ENCODE measurements at regions not wholly inside any gene's neighbourhood (a gene's known extent, or its start where the extent isn't known, plus 50 kb on each side); places are given as distances from the start of the nearest gene placed in this dataset.

GRCh38 chr2:81093031-81093430, 788.5 kb upstream of the LRRTM1 start:
- H3K27ac ChIP-seq (ENCODE audit: low read length) = no peak overlapping the region

GRCh38 chr2:81087646-81088045, 783.1 kb upstream of the LRRTM1 start:
- H3K4me1 ChIP-seq (ENCODE audit: control insufficient read depth, insufficient read depth, low read length) = no peaks in the 10 kb centered on the region
- no peaks in the 10 kb centered on the region for H3K9me3 ChIP-seq (ENCODE audit: control insufficient read depth in 2 of 2, low read length in 2 of 2)
- no peak overlapping the region for H3K9ac ChIP-seq (ENCODE audit: low read length in 2 of 2)
- no peak overlapping the region for H3K27ac ChIP-seq (ENCODE audit: low read length)
- no peaks in the 10 kb centered on the region for H3K36me3 ChIP-seq (ENCODE audit: control insufficient read depth in 2 of 2, insufficient read depth in 2 of 2, low read length in 2 of 2)
- no peak overlapping the region for H3K4me3 ChIP-seq (ENCODE audit: low read length in 2 of 2)
- no peaks in the 10 kb centered on the region for H3K27me3 ChIP-seq (ENCODE audit: control insufficient read depth in 1 of 2, insufficient read depth in 2 of 2, low read length in 2 of 2)

More at GRCh38 chr2:81093031-81093430, 788.5 kb upstream of the LRRTM1 start:
- no peaks in the 10 kb centered on the region for H3K9me3 ChIP-seq (ENCODE audit: control insufficient read depth in 2 of 2, low read length in 2 of 2)
- no peaks in the 10 kb centered on the region for H3K36me3 ChIP-seq (ENCODE audit: control insufficient read depth in 2 of 2, insufficient read depth in 2 of 2, low read length in 2 of 2)
- no peak overlapping the region for H3K4me3 ChIP-seq (ENCODE audit: low read length in 2 of 2)
- no peaks in the 10 kb centered on the region for H3K4me1 ChIP-seq (ENCODE audit: control insufficient read depth, insufficient read depth, low read length)
- no peak overlapping the region for H3K9ac ChIP-seq (ENCODE audit: low read length in 2 of 2)
- H3K27me3 ChIP-seq (ENCODE audit: control insufficient read depth in 1 of 2, insufficient read depth in 2 of 2, low read length in 2 of 2) = no peaks in the 10 kb centered on the region

GRCh38 chr2:81084101-81084500, 779.5 kb upstream of the LRRTM1 start:
- H3K27ac ChIP-seq (ENCODE audit: low read length) = no peak overlapping the region
- H3K9ac ChIP-seq (ENCODE audit: low read length in 2 of 2) = no peak overlapping the region
- H3K36me3 ChIP-seq (ENCODE audit: control insufficient read depth in 2 of 2, insufficient read depth in 2 of 2, low read length in 2 of 2) = no peaks in the 10 kb centered on the region

GRCh38 chr2:81078631-81079030, 774.1 kb upstream of the LRRTM1 start:
- no peaks in the 10 kb centered on the region for H3K36me3 ChIP-seq (ENCODE audit: control insufficient read depth in 2 of 2, insufficient read depth in 2 of 2, low read length in 2 of 2)

More at GRCh38 chr2:81084101-81084500, 779.5 kb upstream of the LRRTM1 start:
- Histone ChIP-seq H3K4me3 (ENCODE audit: low read length in 2 of 2) (no peak overlapping the region), H3K4me1 (ENCODE audit: control insufficient read depth, insufficient read depth, low read length) (no peaks in the 10 kb centered on the region), H3K27me3 (ENCODE audit: control insufficient read depth in 1 of 2, insufficient read depth in 2 of 2, low read length in 2 of 2) (no peaks in the 10 kb centered on the region), H3K9me3 (ENCODE audit: control insufficient read depth in 2 of 2, low read length in 2 of 2) (no peaks in the 10 kb centered on the region)

GRCh38 chr2:81078102-81078501, 773.5 kb upstream of the LRRTM1 start:
- Histone ChIP-seq H3K9ac (ENCODE audit: low read length in 2 of 2) (no peak overlapping the region), H3K9me3 (ENCODE audit: control insufficient read depth in 2 of 2, low read length in 2 of 2) (no peaks in the 10 kb centered on the region), H3K27me3 (ENCODE audit: control insufficient read depth in 1 of 2, insufficient read depth in 2 of 2, low read length in 2 of 2) (no peaks in the 10 kb centered on the region), H3K36me3 (ENCODE audit: control insufficient read depth in 2 of 2, insufficient read depth in 2 of 2, low read length in 2 of 2) (no peaks in the 10 kb centered on the region), H3K4me1 (ENCODE audit: control insufficient read depth, insufficient read depth, low read length) (no peaks in the 10 kb centered on the region), H3K4me3 (ENCODE audit: low read length in 2 of 2) (no peak overlapping the region), H3K27ac (ENCODE audit: low read length) (no peak overlapping the region)

More at GRCh38 chr2:81078631-81079030, 774.1 kb upstream of the LRRTM1 start:
- Histone ChIP-seq H3K9ac (ENCODE audit: low read length in 2 of 2) (no peak overlapping the region), H3K9me3 (ENCODE audit: control insufficient read depth in 2 of 2, low read length in 2 of 2) (no peaks in the 10 kb centered on the region), H3K4me1 (ENCODE audit: control insufficient read depth, insufficient read depth, low read length) (no peaks in the 10 kb centered on the region), H3K27ac (ENCODE audit: low read length) (no peak overlapping the region), H3K27me3 (ENCODE audit: control insufficient read depth in 1 of 2, insufficient read depth in 2 of 2, low read length in 2 of 2) (no peaks in the 10 kb centered on the region), H3K4me3 (ENCODE audit: low read length in 2 of 2) (no peak overlapping the region)

GRCh38 chr2:81077396-81077795, 772.8 kb upstream of the LRRTM1 start:
- no peaks in the 10 kb centered on the region for H3K9me3 ChIP-seq (ENCODE audit: control insufficient read depth in 2 of 2, low read length in 2 of 2)
- no peak overlapping the region for H3K27ac ChIP-seq (ENCODE audit: low read length)
- H3K36me3 ChIP-seq (ENCODE audit: control insufficient read depth in 2 of 2, insufficient read depth in 2 of 2, low read length in 2 of 2) = no peaks in the 10 kb centered on the region
- H3K4me1 ChIP-seq (ENCODE audit: control insufficient read depth, insufficient read depth, low read length) = no peaks in the 10 kb centered on the region
- no peak overlapping the region for H3K4me3 ChIP-seq (ENCODE audit: low read length in 2 of 2)
- H3K27me3 ChIP-seq (ENCODE audit: control insufficient read depth in 1 of 2, insufficient read depth in 2 of 2, low read length in 2 of 2) = no peaks in the 10 kb centered on the region
- H3K9ac ChIP-seq (ENCODE audit: low read length in 2 of 2) = no peak overlapping the region

- H3K4me3 ChIP-seq (ENCODE audit: low read length in 2 of 2) = no peak overlapping the region
These were observed 768.9 kb upstream of the LRRTM1 start for GRCh38 chr2:81073412-81073811.

GRCh38 chr2:81068144-81068543, 763.6 kb upstream of the LRRTM1 start:
- Histone ChIP-seq H3K9ac (ENCODE audit: low read length in 2 of 2) (no peak overlapping the region), H3K36me3 (ENCODE audit: control insufficient read depth in 2 of 2, insufficient read depth in 2 of 2, low read length in 2 of 2) (no peaks in the 10 kb centered on the region), H3K27ac (ENCODE audit: low read length) (no peak overlapping the region), H3K4me1 (ENCODE audit: control insufficient read depth, insufficient read depth, low read length) (no peaks in the 10 kb centered on the region), H3K27me3 (ENCODE audit: control insufficient read depth in 1 of 2, insufficient read depth in 2 of 2, low read length in 2 of 2) (no peaks in the 10 kb centered on the region), H3K4me3 (ENCODE audit: low read length in 2 of 2) (no peak overlapping the region), H3K9me3 (ENCODE audit: control insufficient read depth in 2 of 2, low read length in 2 of 2) (no peaks in the 10 kb centered on the region)

More at GRCh38 chr2:81073412-81073811, 768.9 kb upstream of the LRRTM1 start:
- Histone ChIP-seq H3K9ac (ENCODE audit: low read length in 2 of 2) (no peak overlapping the region), H3K27ac (ENCODE audit: low read length) (no peak overlapping the region), H3K4me1 (ENCODE audit: control insufficient read depth, insufficient read depth, low read length) (no peaks in the 10 kb centered on the region), H3K9me3 (ENCODE audit: control insufficient read depth in 2 of 2, low read length in 2 of 2) (no peaks in the 10 kb centered on the region), H3K36me3 (ENCODE audit: control insufficient read depth in 2 of 2, insufficient read depth in 2 of 2, low read length in 2 of 2) (no peaks in the 10 kb centered on the region), H3K27me3 (ENCODE audit: control insufficient read depth in 1 of 2, insufficient read depth in 2 of 2, low read length in 2 of 2) (no peaks in the 10 kb centered on the region)

- H3K27ac ChIP-seq (ENCODE audit: low read length) = no peak overlapping the region
- H3K9ac ChIP-seq (ENCODE audit: low read length in 2 of 2) = no peak overlapping the region
- H3K36me3 ChIP-seq (ENCODE audit: control insufficient read depth in 2 of 2, insufficient read depth in 2 of 2, low read length in 2 of 2) = no peaks in the 10 kb centered on the region
- H3K9me3 ChIP-seq (ENCODE audit: control insufficient read depth in 2 of 2, low read length in 2 of 2) = no peaks in the 10 kb centered on the region
- no peak overlapping the region for H3K4me3 ChIP-seq (ENCODE audit: low read length in 2 of 2)
- H3K4me1 ChIP-seq (ENCODE audit: control insufficient read depth, insufficient read depth, low read length) = no peaks in the 10 kb centered on the region
- H3K27me3 ChIP-seq (ENCODE audit: control insufficient read depth in 1 of 2, insufficient read depth in 2 of 2, low read length in 2 of 2) = no peaks in the 10 kb centered on the region
These were observed 756.5 kb upstream of the LRRTM1 start for GRCh38 chr2:81061016-81061415.

GRCh38 chr2:81050580-81051095, 746.1 kb upstream of the LRRTM1 start:
- Histone ChIP-seq H3K9ac (ENCODE audit: low read length in 2 of 2) (no peak overlapping the region), H3K27me3 (ENCODE audit: control insufficient read depth in 1 of 2, insufficient read depth in 2 of 2, low read length in 2 of 2) (no peaks in the 10 kb centered on the region), H3K9me3 (ENCODE audit: control insufficient read depth in 2 of 2, low read length in 2 of 2) (no peaks in the 10 kb centered on the region), H3K36me3 (ENCODE audit: control insufficient read depth in 2 of 2, insufficient read depth in 2 of 2, low read length in 2 of 2) (no peaks in the 10 kb centered on the region), H3K4me3 (ENCODE audit: low read length in 2 of 2) (no peak overlapping the region), H3K27ac (ENCODE audit: low read length) (no peak overlapping the region), H3K4me1 (ENCODE audit: control insufficient read depth, insufficient read depth, low read length) (no peaks in the 10 kb centered on the region)

- no peak overlapping the region for H3K9ac ChIP-seq (ENCODE audit: low read length in 2 of 2)
- H3K9me3 ChIP-seq (ENCODE audit: control insufficient read depth in 2 of 2, low read length in 2 of 2) = no peaks in the 10 kb centered on the region
- no peak overlapping the region for H3K27ac ChIP-seq (ENCODE audit: low read length)
- no peak overlapping the region for H3K4me3 ChIP-seq (ENCODE audit: low read length in 2 of 2)
- no peaks in the 10 kb centered on the region for H3K4me1 ChIP-seq (ENCODE audit: control insufficient read depth, insufficient read depth, low read length)
- no peaks in the 10 kb centered on the region for H3K36me3 ChIP-seq (ENCODE audit: control insufficient read depth in 2 of 2, insufficient read depth in 2 of 2, low read length in 2 of 2)
- no peaks in the 10 kb centered on the region for H3K27me3 ChIP-seq (ENCODE audit: control insufficient read depth in 1 of 2, insufficient read depth in 2 of 2, low read length in 2 of 2)
These were observed 739.1 kb upstream of the LRRTM1 start for GRCh38 chr2:81043681-81044080.

Data from stomach smooth muscle (tissue), 2 donors.